Peyer's patch (tissue), 4 donors: ENCODE measurements at regions not wholly inside any gene's neighbourhood (a gene's known extent, or its start where the extent isn't known, plus 50 kb on each side); places are given as distances from the start of the nearest gene placed in this dataset.

ENCODE experiments used
- DNase-seq, 3 donors: peaks; one replicate each; pipeline ENCODE4 v3.0.0-alpha.2; 2017 to 2019
- H3K27ac ChIP-seq, 4 donors: fragments of 200-600 bp; sonication (generic); one replicate each; pipeline ENCODE4 v1.5.1; 2016 to 2019
- H3K27me3 ChIP-seq, 2 donors: fragments of 200-600 bp; sonication (generic); one replicate each; pipeline ENCODE4 v1.5.1; 2019
- H3K36me3 ChIP-seq, 3 donors: fragments of 200-600 bp; sonication (generic); one replicate each; pipeline ENCODE4 v1.5.1; 2016 to 2019
- H3K4me1 ChIP-seq, 4 donors: fragments of 200-600 bp; sonication (generic); one replicate each; pipeline ENCODE4 v1.5.1; 2016 to 2019
- H3K4me3 ChIP-seq, 4 donors: fragments of 200-600 bp; sonication (generic); 1 replicate in 3 of 4; 2 replicates in 1 of 4; pipeline ENCODE4 v1.5.1; 2016 to 2019; ENCODE audit warnings: mild to moderate bottlenecking in 1 of 4
- H3K9me3 ChIP-seq, 4 donors: fragments of 200-600 bp; sonication (generic); one replicate each; pipeline ENCODE4 v1.5.1; 2016 to 2019; ENCODE audit warnings: mild to moderate bottlenecking in 1 of 4
- POLR2A ChIP-seq, 2 donors: fragments of 450-650 bp; IDR thresholded peaks; one replicate each; pipeline ENCODE4 v1.5.1; 2017; ENCODE audit warnings: antibody characterized with exemption in 2 of 2, mild to moderate bottlenecking in 2 of 2, moderate library complexity in 2 of 2
- TF ChIP-seq, protein P1 (sequence below), 6 experiments: fragments of 450-650 bp in 4 of 6; fragments of 200-600 bp in 2 of 6; sonication (generic) in 1 of 6; IDR thresholded peaks; one replicate each; pipeline ENCODE4 v1.5.1; 2017 to 2019; ENCODE audit warnings: antibody characterized with exemption in 6 of 6, mild to moderate bottlenecking in 3 of 6, moderate library complexity in 1 of 6

DNA sequence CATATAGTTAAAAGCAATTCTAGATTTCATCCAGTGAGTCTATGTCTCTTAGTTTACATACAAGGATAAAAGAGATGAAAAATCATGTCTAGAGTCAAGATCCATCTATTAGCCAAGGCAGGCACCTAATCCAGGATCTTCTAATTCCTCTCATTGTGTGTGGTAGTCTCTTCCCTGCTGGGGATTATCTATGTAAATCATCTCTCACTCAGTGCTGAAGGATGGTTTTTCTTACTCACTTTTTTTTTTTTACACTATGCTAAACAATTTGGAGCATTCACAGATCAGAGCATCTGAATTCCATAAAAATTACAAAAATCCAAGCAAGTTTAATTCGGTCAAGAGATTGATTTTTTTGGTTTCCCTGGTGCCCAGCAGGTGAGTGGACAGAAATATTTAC is 154.9 kb upstream of the GDNF start:
- Histone ChIP-seq H3K27ac (no peak overlapping the region), H3K4me3 (no peak overlapping the region), H3K27me3 (no peaks in the 10 kb centered on the region), H3K4me1 (no peaks in the 10 kb centered on the region), H3K9me3 (no peaks in the 10 kb centered on the region), H3K36me3 (no peaks in the 10 kb centered on the region)
- DNase-seq: no peak
- TF ChIP-seq, protein P1, sequence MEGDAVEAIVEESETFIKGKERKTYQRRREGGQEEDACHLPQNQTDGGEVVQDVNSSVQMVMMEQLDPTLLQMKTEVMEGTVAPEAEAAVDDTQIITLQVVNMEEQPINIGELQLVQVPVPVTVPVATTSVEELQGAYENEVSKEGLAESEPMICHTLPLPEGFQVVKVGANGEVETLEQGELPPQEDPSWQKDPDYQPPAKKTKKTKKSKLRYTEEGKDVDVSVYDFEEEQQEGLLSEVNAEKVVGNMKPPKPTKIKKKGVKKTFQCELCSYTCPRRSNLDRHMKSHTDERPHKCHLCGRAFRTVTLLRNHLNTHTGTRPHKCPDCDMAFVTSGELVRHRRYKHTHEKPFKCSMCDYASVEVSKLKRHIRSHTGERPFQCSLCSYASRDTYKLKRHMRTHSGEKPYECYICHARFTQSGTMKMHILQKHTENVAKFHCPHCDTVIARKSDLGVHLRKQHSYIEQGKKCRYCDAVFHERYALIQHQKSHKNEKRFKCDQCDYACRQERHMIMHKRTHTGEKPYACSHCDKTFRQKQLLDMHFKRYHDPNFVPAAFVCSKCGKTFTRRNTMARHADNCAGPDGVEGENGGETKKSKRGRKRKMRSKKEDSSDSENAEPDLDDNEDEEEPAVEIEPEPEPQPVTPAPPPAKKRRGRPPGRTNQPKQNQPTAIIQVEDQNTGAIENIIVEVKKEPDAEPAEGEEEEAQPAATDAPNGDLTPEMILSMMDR (IDR thresholded peaks at IDR 0.05): no peak
- TF ChIP-seq POLR2A (IDR thresholded peaks at IDR 0.05): no peak

DNA sequence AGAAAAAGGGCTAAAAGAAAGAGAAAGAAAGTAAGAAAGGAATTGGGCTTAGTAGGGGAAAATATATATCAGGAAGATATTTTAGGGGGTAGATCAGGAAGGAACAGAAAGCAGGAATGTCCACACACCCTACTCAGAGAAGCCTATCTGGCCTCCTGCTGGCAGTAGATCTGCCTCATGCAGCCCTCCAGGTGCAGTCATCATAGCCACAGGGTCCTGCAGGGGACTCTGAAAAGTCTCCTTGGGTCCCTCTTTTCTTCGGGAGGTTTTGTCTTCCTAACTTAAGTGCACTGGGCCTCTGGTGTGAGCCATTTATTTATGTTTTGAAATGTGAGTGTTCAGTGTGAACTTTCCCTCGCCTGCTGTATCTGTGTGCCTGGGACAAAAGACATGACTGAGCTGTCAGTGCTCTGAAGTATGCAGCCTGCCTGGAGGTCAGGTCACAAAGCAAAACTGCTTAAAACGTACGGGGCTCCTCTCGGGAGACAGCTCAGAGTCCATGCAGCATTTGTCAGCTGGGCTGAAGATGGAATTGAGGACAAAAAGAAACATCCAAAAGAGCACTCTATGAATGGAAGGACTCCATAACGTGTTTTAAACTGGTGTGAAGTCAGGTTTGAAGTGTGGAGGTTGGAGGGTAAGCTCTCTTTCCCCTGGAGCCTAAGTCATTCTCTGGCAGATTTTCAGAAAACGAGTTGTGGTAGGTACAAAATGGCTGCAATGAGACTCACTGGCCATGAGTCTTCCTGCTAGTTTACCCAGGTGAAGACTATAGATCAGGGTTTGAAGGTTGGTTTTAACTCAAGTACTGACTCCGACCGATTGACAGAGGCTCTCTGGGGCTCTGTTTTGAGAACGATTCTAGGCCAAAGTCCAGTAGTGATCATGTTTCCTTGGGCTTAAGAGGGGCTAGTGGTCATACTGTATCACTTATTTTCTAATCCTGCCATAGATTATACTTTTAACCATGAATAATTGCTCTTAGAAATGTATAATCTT is 151.8 kb upstream of the GDNF start:
- H3K27ac ChIP-seq: no peak overlapping the region

DNA sequence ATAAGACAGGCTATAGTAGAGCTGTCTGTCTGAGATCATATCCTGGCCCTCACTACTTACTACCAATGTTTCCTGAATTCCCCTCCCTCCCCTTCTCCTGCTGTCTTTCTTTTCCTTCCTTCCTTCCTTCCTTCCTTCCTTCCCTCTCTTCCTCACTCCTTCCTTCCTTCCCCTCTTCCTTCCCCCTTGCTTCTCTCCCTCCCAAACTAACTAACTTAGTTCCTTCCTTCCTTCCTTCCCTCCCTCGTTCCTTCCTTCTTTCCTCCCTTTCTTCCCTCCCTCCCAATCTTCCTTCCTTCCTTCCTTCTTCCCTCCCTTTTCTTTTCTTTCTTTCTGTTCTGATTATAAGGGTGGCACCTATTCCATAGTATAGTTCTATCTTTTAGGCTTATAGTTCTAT is 150.0 kb upstream of the GDNF start:
- Histone ChIP-seq H3K36me3 (no peaks in the 10 kb centered on the region), H3K27ac (no peak overlapping the region), H3K9me3 (no peaks in the 10 kb centered on the region), H3K4me3 (no peak overlapping the region), H3K27me3 (no peaks in the 10 kb centered on the region), H3K4me1 (no peaks in the 10 kb centered on the region)
- no peak for DNase-seq
- TF ChIP-seq, protein P1 (IDR thresholded peaks at IDR 0.05): no peak
- no peak for TF ChIP-seq POLR2A (IDR thresholded peaks at IDR 0.05)

More for the DNA sequence above, 151.8 kb upstream of the GDNF start:
- TF ChIP-seq POLR2A (IDR thresholded peaks at IDR 0.05): no peak
- TF ChIP-seq, protein P1 (IDR thresholded peaks at IDR 0.05): no peak
- Histone ChIP-seq H3K36me3 (no peaks in the 10 kb centered on the region), H3K27me3 (no peaks in the 10 kb centered on the region), H3K4me1 (no peaks in the 10 kb centered on the region), H3K4me3 (no peak overlapping the region), H3K9me3 (no peaks in the 10 kb centered on the region)
- DNase-seq: no peak

DNA sequence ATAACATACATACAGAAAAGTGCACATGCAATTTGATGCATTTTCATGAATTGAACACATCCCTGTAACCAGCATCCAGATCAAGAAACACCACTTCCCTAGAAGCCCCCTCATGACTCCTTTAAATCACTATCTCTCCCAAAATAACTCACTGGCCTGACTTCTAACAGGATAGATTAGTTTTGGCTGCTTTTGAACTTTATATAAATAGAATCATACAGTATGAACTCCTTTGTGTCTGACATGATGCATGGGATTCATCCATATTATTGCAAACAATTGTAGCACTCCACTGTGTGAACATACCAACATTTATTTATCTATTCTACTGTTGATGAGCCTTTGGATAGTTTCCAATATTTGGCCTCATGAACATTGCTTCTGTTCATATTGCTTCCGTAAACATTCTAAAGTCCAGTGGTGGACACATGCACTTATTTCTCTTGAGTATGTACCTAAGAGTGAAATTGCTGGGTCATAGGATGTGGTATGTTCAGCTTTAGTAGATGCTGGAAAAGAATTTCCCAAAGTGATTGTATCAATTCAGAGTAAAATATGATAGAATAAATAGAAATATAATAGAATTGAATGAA is 148.7 kb upstream of the GDNF start:
- Histone ChIP-seq H3K27me3 (no peaks in the 10 kb centered on the region), H3K9me3 (no peaks in the 10 kb centered on the region), H3K27ac (no peak overlapping the region), H3K4me3 (no peak overlapping the region), H3K36me3 (no peaks in the 10 kb centered on the region), H3K4me1 (no peaks in the 10 kb centered on the region)
- TF ChIP-seq, protein P1 (IDR thresholded peaks at IDR 0.05): no peak
- no peak for TF ChIP-seq POLR2A (IDR thresholded peaks at IDR 0.05)
- no peak for DNase-seq

DNA sequence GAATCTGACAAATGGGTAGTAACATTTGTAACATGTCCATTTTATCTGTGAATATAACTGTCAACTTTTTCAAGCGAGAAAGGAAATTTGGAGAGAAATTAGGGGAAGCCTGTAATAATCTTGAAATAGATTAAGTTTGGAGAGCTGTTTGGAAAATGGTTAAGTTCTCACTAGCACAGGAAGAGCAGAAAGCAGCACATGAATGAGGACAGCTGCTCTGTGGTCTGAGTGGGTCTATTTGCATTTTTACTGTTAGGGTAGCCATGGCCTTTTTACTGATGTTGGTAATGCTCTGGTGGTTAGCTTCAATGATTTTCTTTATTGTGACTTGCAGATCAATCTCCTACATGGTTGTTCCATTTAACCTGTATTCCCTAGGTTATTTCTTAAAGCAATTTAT is 144.5 kb upstream of the GDNF start:
- no peak overlapping the region for H3K4me3 ChIP-seq
- H3K36me3 ChIP-seq: no peaks in the 10 kb centered on the region
- no peak for TF ChIP-seq POLR2A (IDR thresholded peaks at IDR 0.05)
- TF ChIP-seq, protein P1 (IDR thresholded peaks at IDR 0.05): no peak
- DNase-seq: no peak
- H3K9me3 ChIP-seq: no peaks in the 10 kb centered on the region
- H3K27me3 ChIP-seq: no peaks in the 10 kb centered on the region
- no peak overlapping the region for H3K27ac ChIP-seq
- H3K4me1 ChIP-seq: no peaks in the 10 kb centered on the region
